ENCODE measurements at regions not wholly inside any gene's neighbourhood (a gene's known extent, or its start where the extent isn't known, plus 50 kb on each side); places are given as distances from the start of the nearest gene placed in this dataset.

DNA sequence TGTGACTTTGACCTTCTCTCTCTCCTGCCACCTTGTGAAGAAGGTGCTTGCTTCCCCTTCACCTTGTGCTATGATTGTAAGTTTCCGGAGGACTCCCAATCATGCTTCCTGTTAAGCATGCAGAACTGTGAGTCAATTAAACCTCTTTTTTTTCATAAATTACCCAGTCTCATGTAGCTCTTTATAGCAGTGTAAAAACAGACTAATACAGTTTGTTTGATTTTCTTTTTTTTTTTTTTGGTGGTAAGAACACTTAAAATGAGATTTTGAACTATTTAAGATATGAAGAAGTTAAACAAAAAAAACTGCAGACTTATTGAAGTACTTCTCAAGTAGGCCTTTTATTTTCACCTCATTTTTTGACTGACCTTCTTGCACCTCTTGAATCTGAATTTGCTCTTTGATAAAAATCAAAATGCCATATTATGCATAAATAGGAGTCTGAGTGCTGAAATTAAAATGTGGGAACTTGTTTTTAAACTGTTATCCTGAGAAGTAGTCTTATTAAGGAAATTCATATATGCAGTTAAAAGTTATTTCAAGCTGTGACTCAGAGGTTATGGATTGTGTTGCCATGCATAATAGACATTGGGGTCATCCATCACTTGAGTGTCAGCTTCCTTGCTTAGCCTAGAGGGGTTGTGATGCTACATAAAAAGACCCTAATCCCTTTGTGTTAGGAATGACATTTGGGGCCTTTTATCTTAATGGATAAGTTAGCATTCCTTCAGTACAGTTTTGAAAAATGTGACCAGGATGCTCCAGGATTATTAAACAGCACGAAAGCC is 447.9 kb upstream of the FKBP1C start:
- no peak for TF ChIP-seq FOXP2 (optimal IDR thresholded peaks at IDR 0.05; ENCODE audit: control extremely low read depth, extremely low read length, insufficient read depth)
- TF ChIP-seq EZH2 (IDR thresholded peaks at IDR 0.05), result no peak
- no peaks in the 10 kb centered on the region for H3K36me3 ChIP-seq (ENCODE audit: insufficient read depth, low read length)
- DNase-seq (ENCODE audit: low read depth, low spot score), result no peak
- no peak overlapping the region for H3K4me3 ChIP-seq
- H3K27ac ChIP-seq, result no peak overlapping the region
- no peaks in the 10 kb centered on the region for H3K9me3 ChIP-seq (ENCODE audit: low read depth, low read length)
- no peak overlapping the region for H3K9ac ChIP-seq (ENCODE audit: insufficient read length)

DNA sequence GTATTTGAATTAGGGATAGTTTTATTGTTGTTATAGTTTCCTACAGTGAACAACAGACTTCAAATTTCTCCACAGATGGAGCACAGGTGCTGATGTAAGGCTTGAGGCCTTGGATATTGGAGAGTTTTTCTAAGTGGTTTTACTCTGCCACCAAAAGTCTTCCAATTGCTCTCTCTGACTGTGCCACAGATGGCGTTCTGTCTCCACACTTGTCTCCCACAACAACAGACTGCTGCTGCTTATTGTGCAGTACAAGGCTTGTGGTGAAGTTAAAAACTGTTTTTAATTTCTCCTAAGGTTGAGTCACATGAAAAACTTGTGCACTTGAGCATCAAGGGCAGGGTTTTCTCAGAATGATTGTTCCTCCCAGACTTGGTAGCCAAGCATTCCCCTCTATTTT is 460.9 kb upstream of the KHDRBS2 start:
- DNase-seq (ENCODE audit: low read depth, low spot score), result no peak
- TF ChIP-seq FOXP2 (optimal IDR thresholded peaks at IDR 0.05; ENCODE audit: control extremely low read depth, extremely low read length, insufficient read depth) (no peak), POLR2AphosphoS5 (IDR thresholded peaks at IDR 0.05; ENCODE audit: borderline replicate concordance, low read depth, low read length) (no peak), EZH2 (IDR thresholded peaks at IDR 0.05) (no peak)
- no peak overlapping the region for H3K27ac ChIP-seq
- H3K36me3 ChIP-seq (ENCODE audit: insufficient read depth, low read length), result no peaks in the 10 kb centered on the region
- no peak overlapping the region for H3K9ac ChIP-seq (ENCODE audit: insufficient read length)
- no peaks in the 10 kb centered on the region for H3K9me3 ChIP-seq (ENCODE audit: low read depth, low read length)
- H3K4me3 ChIP-seq, result no peak overlapping the region

DNA sequence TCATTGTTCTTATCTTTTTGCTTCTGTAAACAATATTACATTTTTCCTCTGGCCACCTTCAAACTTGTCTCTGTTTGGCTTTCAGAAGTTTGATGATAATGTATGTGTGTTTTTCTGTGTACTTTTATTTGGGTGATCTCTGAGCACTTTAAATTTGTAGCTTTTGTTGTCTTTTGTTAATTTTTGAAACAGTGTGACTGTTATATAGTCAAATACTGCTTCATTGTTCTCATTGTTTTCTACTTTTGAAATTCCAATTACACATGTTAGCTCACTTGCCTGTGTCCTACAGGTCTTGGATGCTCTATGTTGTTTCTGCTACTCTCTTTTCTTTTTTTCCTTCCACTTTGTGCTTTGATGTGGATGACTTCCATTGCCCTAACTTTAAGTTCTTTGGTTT is 460.1 kb upstream of the KHDRBS2 start:
- Histone ChIP-seq H3K4me3 (no peak overlapping the region), H3K36me3 (ENCODE audit: insufficient read depth, low read length) (no peaks in the 10 kb centered on the region), H3K9me3 (ENCODE audit: low read depth, low read length) (no peaks in the 10 kb centered on the region), H3K27ac (no peak overlapping the region), H3K9ac (ENCODE audit: insufficient read length) (no peak overlapping the region)
- no peak for DNase-seq (ENCODE audit: low read depth, low spot score)
- TF ChIP-seq EZH2 (IDR thresholded peaks at IDR 0.05), result no peak
- TF ChIP-seq POLR2AphosphoS5 (IDR thresholded peaks at IDR 0.05; ENCODE audit: borderline replicate concordance, low read depth, low read length), result no peak
- TF ChIP-seq FOXP2 (optimal IDR thresholded peaks at IDR 0.05; ENCODE audit: control extremely low read depth, extremely low read length, insufficient read depth), result no peak

DNA sequence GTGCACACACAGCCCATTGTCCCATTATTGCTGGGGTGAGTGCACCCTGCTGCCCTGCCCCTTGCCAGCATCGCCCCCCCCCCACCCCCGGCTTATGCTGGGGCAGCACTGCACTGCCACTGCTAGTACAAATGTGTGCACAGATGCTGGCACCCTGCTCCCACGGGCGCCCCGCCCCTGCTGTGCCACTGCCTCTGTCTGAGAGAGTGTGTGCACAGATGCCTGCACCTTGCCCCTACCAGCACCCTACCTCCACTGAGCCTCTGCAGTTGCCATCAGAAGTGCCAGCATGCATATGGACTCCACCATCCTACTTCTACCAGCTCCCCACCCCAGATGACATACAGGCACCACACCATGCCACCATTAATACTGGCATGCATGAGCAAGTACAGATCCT is 454.6 kb upstream of the KHDRBS2 start:
- Histone ChIP-seq H3K9me3 (ENCODE audit: low read depth, low read length) (no peaks in the 10 kb centered on the region), H3K27ac (no peak overlapping the region), H3K4me3 (no peak overlapping the region), H3K36me3 (ENCODE audit: insufficient read depth, low read length) (no peaks in the 10 kb centered on the region), H3K9ac (ENCODE audit: insufficient read length) (no peak overlapping the region)
- TF ChIP-seq POLR2AphosphoS5 (IDR thresholded peaks at IDR 0.05; ENCODE audit: borderline replicate concordance, low read depth, low read length) (no peak), FOXP2 (optimal IDR thresholded peaks at IDR 0.05; ENCODE audit: control extremely low read depth, extremely low read length, insufficient read depth) (no peak), EZH2 (IDR thresholded peaks at IDR 0.05) (no peak)
- no peak for DNase-seq (ENCODE audit: low read depth, low spot score)

DNA sequence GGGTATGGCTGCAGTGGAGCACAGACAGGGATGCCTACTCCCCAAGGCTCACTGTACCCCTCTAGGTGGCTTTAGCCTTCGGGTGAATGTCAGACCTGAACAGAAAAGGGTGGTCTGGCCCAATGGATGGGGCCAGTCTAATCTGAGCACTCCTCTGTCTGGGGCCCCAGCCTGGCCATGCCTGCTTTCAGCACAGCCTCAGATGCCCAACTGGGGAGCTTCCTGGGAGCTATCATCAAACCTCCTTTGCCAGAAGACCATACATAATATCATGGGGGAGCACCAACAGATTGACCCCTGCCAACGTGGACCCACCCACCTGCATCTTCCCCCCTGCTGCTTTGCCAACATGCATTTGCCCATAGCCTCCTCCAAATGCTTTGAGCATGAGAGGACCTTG is 454.1 kb upstream of the KHDRBS2 start:
- Histone ChIP-seq H3K36me3 (ENCODE audit: insufficient read depth, low read length) (no peaks in the 10 kb centered on the region), H3K9me3 (ENCODE audit: low read depth, low read length) (no peaks in the 10 kb centered on the region), H3K9ac (ENCODE audit: insufficient read length) (no peak overlapping the region), H3K27ac (no peak overlapping the region), H3K4me3 (no peak overlapping the region)
- DNase-seq (ENCODE audit: low read depth, low spot score), result no peak
- no peak for TF ChIP-seq FOXP2 (optimal IDR thresholded peaks at IDR 0.05; ENCODE audit: control extremely low read depth, extremely low read length, insufficient read depth)
- TF ChIP-seq POLR2AphosphoS5 (IDR thresholded peaks at IDR 0.05; ENCODE audit: borderline replicate concordance, low read depth, low read length), result no peak
- no peak for TF ChIP-seq EZH2 (IDR thresholded peaks at IDR 0.05)

DNA sequence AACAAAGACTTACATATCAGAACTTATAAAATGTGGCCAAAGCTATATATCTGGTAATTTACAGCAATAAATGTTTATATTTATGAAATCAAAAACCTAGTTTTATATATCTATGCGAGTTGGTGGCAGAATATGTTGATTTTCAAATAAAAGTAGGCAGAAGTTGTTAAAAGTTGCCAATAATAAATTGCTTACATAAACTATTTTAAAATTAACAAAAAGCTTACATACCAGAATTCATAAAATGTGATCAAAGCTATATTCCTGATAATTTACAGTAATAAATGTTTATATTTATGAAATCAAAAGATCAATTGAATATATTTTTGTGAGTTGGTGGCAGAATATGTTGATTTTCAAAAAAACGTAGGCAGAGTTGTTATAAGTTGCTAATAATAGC is 451.8 kb upstream of the KHDRBS2 start:
- no peaks in the 10 kb centered on the region for H3K36me3 ChIP-seq (ENCODE audit: insufficient read depth, low read length)
- H3K27ac ChIP-seq, result no peak overlapping the region
- no peak for DNase-seq (ENCODE audit: low read depth, low spot score)
- no peak overlapping the region for H3K9ac ChIP-seq (ENCODE audit: insufficient read length)
- no peaks in the 10 kb centered on the region for H3K9me3 ChIP-seq (ENCODE audit: low read depth, low read length)
- TF ChIP-seq POLR2AphosphoS5 (IDR thresholded peaks at IDR 0.05; ENCODE audit: borderline replicate concordance, low read depth, low read length) (no peak), EZH2 (IDR thresholded peaks at IDR 0.05) (no peak), FOXP2 (optimal IDR thresholded peaks at IDR 0.05; ENCODE audit: control extremely low read depth, extremely low read length, insufficient read depth) (no peak)
- no peak overlapping the region for H3K4me3 ChIP-seq

DNA sequence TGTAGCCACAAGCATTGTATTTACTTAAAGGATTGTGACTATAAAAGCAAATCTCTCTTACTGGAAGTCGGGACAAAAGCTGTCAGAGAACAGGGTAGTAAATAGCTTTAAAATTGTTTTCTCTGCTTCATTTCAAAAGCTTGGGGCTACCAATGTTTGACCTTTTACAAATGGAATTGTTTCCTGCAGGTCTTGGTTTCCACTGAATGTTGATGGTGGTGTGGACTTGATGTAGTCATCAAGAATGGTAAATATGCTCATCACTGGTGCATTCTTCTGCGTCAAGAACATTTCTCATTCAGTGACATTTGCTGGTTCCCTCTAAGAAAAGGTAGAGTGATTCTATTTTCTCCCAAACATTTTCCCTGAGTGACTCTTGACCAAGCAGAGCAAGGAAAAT is 435.4 kb upstream of the KHDRBS2 start:
- no peaks in the 10 kb centered on the region for H3K36me3 ChIP-seq (ENCODE audit: insufficient read depth, low read length)
- no peak overlapping the region for H3K4me3 ChIP-seq
- H3K9ac ChIP-seq (ENCODE audit: insufficient read length), result no peak overlapping the region
- DNase-seq (ENCODE audit: low read depth, low spot score), result no peak
- no peak overlapping the region for H3K27ac ChIP-seq
- H3K9me3 ChIP-seq (ENCODE audit: low read depth, low read length), result no peaks in the 10 kb centered on the region
- TF ChIP-seq FOXP2 (optimal IDR thresholded peaks at IDR 0.05; ENCODE audit: control extremely low read depth, extremely low read length, insufficient read depth) (no peak), EZH2 (IDR thresholded peaks at IDR 0.05) (no peak), POLR2AphosphoS5 (IDR thresholded peaks at IDR 0.05; ENCODE audit: borderline replicate concordance, low read depth, low read length) (no peak)

DNA sequence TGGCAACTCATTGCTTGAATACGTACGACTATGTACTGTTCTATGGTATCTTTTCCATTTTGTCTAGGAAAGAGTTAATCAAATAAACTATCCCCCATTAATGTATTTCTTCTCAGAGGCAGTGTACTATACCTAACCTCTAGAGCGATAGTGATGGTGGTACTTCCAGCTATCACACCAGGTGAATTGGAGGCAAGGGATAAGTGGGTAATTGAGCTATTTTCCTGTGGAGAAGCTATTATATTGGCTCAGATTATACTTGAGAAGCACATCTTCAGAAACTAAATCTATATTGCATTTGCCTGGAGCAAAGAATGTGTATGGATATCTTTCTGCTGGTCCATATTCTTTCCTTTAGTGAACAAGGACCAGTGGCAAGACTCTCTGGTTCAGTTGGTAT is 430.7 kb upstream of the KHDRBS2 start:
- H3K9ac ChIP-seq (ENCODE audit: insufficient read length), result no peak overlapping the region
- no peak overlapping the region for H3K4me3 ChIP-seq
- no peaks in the 10 kb centered on the region for H3K9me3 ChIP-seq (ENCODE audit: low read depth, low read length)
- H3K27ac ChIP-seq, result no peak overlapping the region
- DNase-seq (ENCODE audit: low read depth, low spot score), result no peak
- TF ChIP-seq POLR2AphosphoS5 (IDR thresholded peaks at IDR 0.05; ENCODE audit: borderline replicate concordance, low read depth, low read length), result no peak
- TF ChIP-seq EZH2 (IDR thresholded peaks at IDR 0.05), result no peak
- no peak for TF ChIP-seq FOXP2 (optimal IDR thresholded peaks at IDR 0.05; ENCODE audit: control extremely low read depth, extremely low read length, insufficient read depth)
- H3K36me3 ChIP-seq (ENCODE audit: insufficient read depth, low read length), result no peaks in the 10 kb centered on the region

DNA sequence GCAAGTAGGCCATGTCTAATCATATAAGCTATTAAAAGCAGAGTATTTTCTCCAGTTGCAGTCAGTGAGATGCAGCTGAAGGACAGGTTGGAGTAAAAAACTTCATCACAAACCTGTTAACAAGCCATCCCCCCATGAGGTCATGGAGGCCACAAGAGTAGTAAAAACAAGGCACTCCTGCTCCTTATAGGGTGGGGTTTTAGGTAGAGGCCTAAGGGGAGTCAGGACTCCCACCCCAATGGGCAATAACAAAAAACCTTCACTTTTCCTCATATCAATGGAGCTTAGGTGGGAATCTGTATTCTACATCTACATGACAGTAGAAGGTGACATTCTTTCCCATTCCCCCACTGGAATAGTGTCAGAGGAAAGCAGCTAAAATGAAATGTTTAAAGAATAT is 428.1 kb upstream of the KHDRBS2 start:
- Histone ChIP-seq H3K36me3 (ENCODE audit: insufficient read depth, low read length) (no peaks in the 10 kb centered on the region), H3K9me3 (ENCODE audit: low read depth, low read length) (no peaks in the 10 kb centered on the region), H3K27ac (no peak overlapping the region), H3K9ac (ENCODE audit: insufficient read length) (no peak overlapping the region), H3K4me3 (no peak overlapping the region)
- DNase-seq (ENCODE audit: low read depth, low spot score), result no peak
- no peak for TF ChIP-seq EZH2 (IDR thresholded peaks at IDR 0.05)
- TF ChIP-seq POLR2AphosphoS5 (IDR thresholded peaks at IDR 0.05; ENCODE audit: borderline replicate concordance, low read depth, low read length), result no peak
- no peak for TF ChIP-seq FOXP2 (optimal IDR thresholded peaks at IDR 0.05; ENCODE audit: control extremely low read depth, extremely low read length, insufficient read depth)
